T-helper 1 cell (primary cell): ENCODE measurements at regions not wholly inside any gene's neighbourhood (a gene's known extent, or its start where the extent isn't known, plus 50 kb on each side); places are given as distances from the start of the nearest gene placed in this dataset.
"Not testable (repeated sequence)": the region's sequence is repeated elsewhere in the genome, so short reads cannot be mapped to it uniquely, and the experiment has no call there.

Experiments
- DNase-seq, 5 donors: peaks; one replicate each; pipeline ENCODE4 v3.0.0-alpha.2; 2012 to 2020

GRCh38 chr18:40197711-40198110, 1757.3 kb upstream of the PIK3C3 start:
- no peak for DNase-seq

- no peak for DNase-seq
Observed at GRCh38 chr18:40186677-40187076, 1768.4 kb upstream of the PIK3C3 start.

GRCh38 chr18:40179729-40180461, 1775.1 kb upstream of the PIK3C3 start:
- no peak for DNase-seq

GRCh38 chr18:40168026-40168425, 1787.0 kb upstream of the PIK3C3 start:
- DNase-seq = no peak

GRCh38 chr18:40163254-40163653, 1791.8 kb upstream of the PIK3C3 start:
- DNase-seq = no peak

- no peak for DNase-seq
Observed at GRCh38 chr18:40160361-40160760, 1794.7 kb upstream of the PIK3C3 start.

GRCh38 chr18:40159141-40160017, 1795.7 kb upstream of the PIK3C3 start:
- DNase-seq = no peak

- DNase-seq = no peak
Observed at GRCh38 chr18:40157120-40157519, 1797.9 kb upstream of the PIK3C3 start.

- no peak for DNase-seq
Observed at GRCh38 chr18:40152859-40153258, 1802.2 kb upstream of the PIK3C3 start.

- no peak for DNase-seq
Observed at GRCh38 chr18:40148960-40149359, 1806.1 kb upstream of the PIK3C3 start.

GRCh38 chr18:40133253-40133652, 1821.8 kb upstream of the PIK3C3 start:
- DNase-seq = no peak

- not testable (repeated sequence) for DNase-seq
Observed at GRCh38 chr18:40132438-40132837, 1822.6 kb upstream of the PIK3C3 start.

GRCh38 chr18:40124107-40124506, 1830.9 kb upstream of the PIK3C3 start:
- no peak for DNase-seq

- DNase-seq = no peak
Observed at GRCh38 chr18:40120796-40121391, 1834.1 kb upstream of the PIK3C3 start.

GRCh38 chr18:40120356-40120755, 1834.7 kb upstream of the PIK3C3 start:
- DNase-seq = no peak

- not testable (repeated sequence) for DNase-seq
Observed at GRCh38 chr18:40119581-40119980, 1835.5 kb upstream of the PIK3C3 start.

- no peak for DNase-seq
Observed at GRCh38 chr18:40110455-40110854, 1844.6 kb upstream of the PIK3C3 start.

GRCh38 chr18:40109252-40110049, 1845.6 kb upstream of the PIK3C3 start:
- DNase-seq = no peak

GRCh38 chr18:40108596-40108995, 1846.4 kb upstream of the PIK3C3 start:
- no peak for DNase-seq

GRCh38 chr18:40102903-40103302, 1852.1 kb upstream of the PIK3C3 start:
- no peak for DNase-seq

- no peak for DNase-seq
Observed at GRCh38 chr18:40099641-40100040, 1855.4 kb upstream of the PIK3C3 start.

- no peak for DNase-seq
Observed at GRCh38 chr18:40096675-40097074, 1858.4 kb upstream of the PIK3C3 start.

- no peak for DNase-seq
Observed at GRCh38 chr18:40094441-40094840, 1860.6 kb upstream of the PIK3C3 start.
